ENCODE measurements at regions not wholly inside any gene's neighbourhood (a gene's known extent, or its start where the extent isn't known, plus 50 kb on each side); places are given as distances from the start of the nearest gene placed in this dataset.

GRCh38 chr1:29960156-29960755 is 723.9 kb downstream of the PTPRU start:
- TF ChIP-seq TAF1 (IDR thresholded peaks at IDR 0.05; ENCODE audit: borderline replicate concordance, insufficient read depth, low read length) (no peak), POLR2AphosphoS5 (IDR thresholded peaks at IDR 0.05; ENCODE audit: low read depth, low read length) (no peak), SIN3A (IDR thresholded peaks at IDR 0.05; ENCODE audit: borderline replicate concordance, insufficient read depth, low read length) (no peak), FOXP2 (optimal IDR thresholded peaks at IDR 0.05; ENCODE audit: borderline replicate concordance, extremely low read depth, extremely low read length, insufficient read depth) (no peak), REST (IDR thresholded peaks at IDR 0.05; ENCODE audit: insufficient read depth in 1 of 2, low read depth in 2 of 2, low read length in 2 of 2) (no peak)

- no peak for TF ChIP-seq REST (IDR thresholded peaks at IDR 0.05; ENCODE audit: insufficient read depth in 1 of 2, low read depth in 2 of 2, low read length in 2 of 2)
- TF ChIP-seq POLR2AphosphoS5 (IDR thresholded peaks at IDR 0.05; ENCODE audit: low read depth, low read length): no peak
- no peak for TF ChIP-seq FOXP2 (optimal IDR thresholded peaks at IDR 0.05; ENCODE audit: borderline replicate concordance, extremely low read depth, extremely low read length, insufficient read depth)
- no peak for TF ChIP-seq SIN3A (IDR thresholded peaks at IDR 0.05; ENCODE audit: borderline replicate concordance, insufficient read depth, low read length)
- TF ChIP-seq TAF1 (IDR thresholded peaks at IDR 0.05; ENCODE audit: borderline replicate concordance, insufficient read depth, low read length): no peak
Observed at GRCh38 chr1:29959356-29959755, 723.0 kb downstream of the PTPRU start.

GRCh38 chr1:29958271-29958670 is 721.9 kb downstream of the PTPRU start:
- TF ChIP-seq REST (IDR thresholded peaks at IDR 0.05; ENCODE audit: insufficient read depth in 1 of 2, low read depth in 2 of 2, low read length in 2 of 2) (no peak), FOXP2 (optimal IDR thresholded peaks at IDR 0.05; ENCODE audit: borderline replicate concordance, extremely low read depth, extremely low read length, insufficient read depth) (no peak), POLR2AphosphoS5 (IDR thresholded peaks at IDR 0.05; ENCODE audit: low read depth, low read length) (no peak)

DNA sequence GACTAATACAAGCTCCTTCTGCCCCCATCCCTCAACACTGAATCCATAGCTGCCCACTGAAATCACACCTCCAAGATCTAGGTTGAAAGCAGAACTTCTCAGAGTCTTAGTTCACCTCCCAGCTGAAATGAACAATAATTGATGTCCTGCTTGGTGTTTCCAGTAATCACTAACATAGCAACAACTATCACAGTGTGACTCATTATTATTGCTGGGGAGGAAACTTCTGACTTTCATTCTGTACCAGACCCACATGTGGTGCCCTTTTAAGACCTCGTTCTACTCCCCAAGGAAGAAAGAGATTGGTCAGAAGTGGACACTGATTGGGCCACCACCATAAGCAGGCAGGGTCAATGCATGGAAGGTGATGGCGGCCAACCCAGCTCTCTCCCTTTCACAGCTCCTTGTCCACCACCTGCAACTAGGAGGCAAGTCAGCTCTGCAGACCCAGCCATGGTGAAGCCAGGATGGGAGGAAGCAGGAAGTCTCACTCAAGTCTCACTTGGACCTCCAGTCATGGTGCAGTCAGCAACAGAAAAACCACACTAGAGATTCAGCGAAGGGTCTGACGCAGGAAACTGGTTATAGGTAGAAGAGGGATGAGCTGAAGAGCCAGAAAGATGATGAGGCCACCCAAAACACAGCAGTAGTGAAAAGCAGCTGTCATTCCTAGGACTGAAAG is 720.2 kb downstream of the PTPRU start:
- no peak for TF ChIP-seq FOXP2 (optimal IDR thresholded peaks at IDR 0.05; ENCODE audit: borderline replicate concordance, extremely low read depth, extremely low read length, insufficient read depth)
- no peak for TF ChIP-seq POLR2AphosphoS5 (IDR thresholded peaks at IDR 0.05; ENCODE audit: low read depth, low read length)
- TF ChIP-seq REST (IDR thresholded peaks at IDR 0.05; ENCODE audit: insufficient read depth in 1 of 2, low read depth in 2 of 2, low read length in 2 of 2): no peak
- no peak for TF ChIP-seq SIN3A (IDR thresholded peaks at IDR 0.05; ENCODE audit: borderline replicate concordance, insufficient read depth, low read length)
- no peak for TF ChIP-seq TAF1 (IDR thresholded peaks at IDR 0.05; ENCODE audit: borderline replicate concordance, insufficient read depth, low read length)

All from PFSK-1 (cell line).